GM23338 (cell line): ENCODE measurements at regions not wholly inside any gene's neighbourhood (a gene's known extent, or its start where the extent isn't known, plus 50 kb on each side); places are given as distances from the start of the nearest gene placed in this dataset.

Source experiments
- ATAC-seq: fragments of 200-7000 bp; cut with Tn5 transposase; 3 replicates; pipeline ENCODE4 v1.9.1; 2020
- DNase-seq: peaks from one replicate; pipeline ENCODE4 v3.0.0-alpha.2; 2015; ENCODE audit warnings: low spot score
- H2AFZ ChIP-seq: fragments of 200-600 bp; sonication (generic); 2 replicates; pipeline ENCODE4 v1.8.0; 2016; ENCODE audit warnings: antibody characterized with exemption, mild to moderate bottlenecking, moderate library complexity
- H3F3A ChIP-seq: fragments of 200-600 bp; sonication (generic); replicated peaks from 2 replicates; pipeline ENCODE4 v1.8.0; 2017; ENCODE audit warnings: antibody characterized with exemption, mixed run types, low read depth
- H3K27ac ChIP-seq: fragments of 200-600 bp; sonication (generic); 2 replicates; pipeline ENCODE4 v1.6.1; 2016; ENCODE audit warnings: low read depth
- H3K27me3 ChIP-seq: fragments of 200-600 bp; sonication (generic); 2 replicates; pipeline ENCODE4 v1.8.0; 2016; ENCODE audit warnings: mild to moderate bottlenecking, mixed run types, moderate library complexity; ENCODE audit not compliant: insufficient read depth
- H3K36me3 ChIP-seq: fragments of 200-600 bp; sonication (generic); 2 replicates; pipeline ENCODE4 v1.8.0; 2016; ENCODE audit warnings: mild to moderate bottlenecking; ENCODE audit not compliant: insufficient read depth
- H3K4me1 ChIP-seq: fragments of 200-600 bp; sonication (generic); 2 replicates; pipeline ENCODE4 v1.8.0; 2016; ENCODE audit warnings: mild to moderate bottlenecking, moderate library complexity; ENCODE audit not compliant: insufficient read depth
- H3K4me2 ChIP-seq: fragments of 200-600 bp; sonication (generic); 2 replicates; pipeline ENCODE4 v1.7.1; 2017; ENCODE audit warnings: mixed run types
- H3K4me3 ChIP-seq: fragments of 200-600 bp; sonication (generic); 2 replicates; pipeline ENCODE4 v1.6.1; 2016; ENCODE audit warnings: mixed run types
- H3K79me2 ChIP-seq: fragments of 200-600 bp; sonication (generic); replicated peaks from 2 replicates; pipeline ENCODE4 v1.8.0; 2017; ENCODE audit warnings: mild to moderate bottlenecking; ENCODE audit not compliant: insufficient read depth
- H3K9me2 ChIP-seq: fragments of 200-600 bp; sonication (generic); 2 replicates; pipeline ENCODE4 v1.8.0; 2017; ENCODE audit not compliant: insufficient read depth
- H4K20me1 ChIP-seq: fragments of 200-600 bp; sonication (generic); replicated peaks from 2 replicates; pipeline ENCODE4 v1.8.0; 2017; ENCODE audit warnings: mild to moderate bottlenecking; ENCODE audit not compliant: insufficient read depth
- H3K27ac Mint-ChIP-seq: 2 replicates; pipeline ENCODE4 v1.8.0; 2020; ENCODE audit warnings: inconsistent platforms, mild to moderate bottlenecking, moderate library complexity, mixed read lengths
- H3K27me3 Mint-ChIP-seq: 3 replicates; pipeline ENCODE4 v1.8.0; 2022; ENCODE audit warnings: low read depth, mild to moderate bottlenecking, moderate library complexity, mixed read lengths, inconsistent platforms; ENCODE audit not compliant: insufficient read depth, poor library complexity
- H3K36me3 Mint-ChIP-seq: 3 replicates; pipeline ENCODE4 v1.8.0; 2021; ENCODE audit warnings: low read depth, mild to moderate bottlenecking, inconsistent platforms, moderate library complexity, mixed read lengths
- H3K4me1 Mint-ChIP-seq: 3 replicates; pipeline ENCODE4 v1.8.0; 2020; ENCODE audit warnings: mild to moderate bottlenecking, inconsistent platforms, mixed read lengths
- H3K4me3 Mint-ChIP-seq: 3 replicates; pipeline ENCODE4 v1.8.0; 2021; ENCODE audit warnings: moderate library complexity, mild to moderate bottlenecking, inconsistent platforms, mixed read lengths
- H3K9me3 Mint-ChIP-seq: 3 replicates; pipeline ENCODE4 v1.8.0; 2020; ENCODE audit warnings: moderate library complexity, mild to moderate bottlenecking, inconsistent platforms, mixed read lengths
- CREB1 ChIP-seq: fragments of 250-450 bp; sonication (Bioruptor Pico); IDR thresholded peaks from 2 replicates; pipeline ENCODE4 v1.5.0; 2020; ENCODE audit warnings: low read depth, mild to moderate bottlenecking, moderate library complexity
- EZH2 ChIP-seq: fragments of 200-600 bp; sonication (generic); IDR thresholded peaks from one replicate; pipeline ENCODE4 v1.8.0; 2017; ENCODE audit warnings: antibody characterized with exemption, mild to moderate bottlenecking, low read depth; ENCODE audit not compliant: unreplicated experiment
- JUNB ChIP-seq: IDR thresholded peaks from one replicate; pipeline ENCODE4 v1.6.1; 2016; ENCODE audit warnings: antibody characterized with exemption; ENCODE audit not compliant: unreplicated experiment
- NANOG ChIP-seq: IDR thresholded peaks from 2 replicates; pipeline ENCODE4 v1.6.1; 2016; ENCODE audit warnings: antibody characterized with exemption, borderline replicate concordance
- POLR2AphosphoS5 ChIP-seq: IDR thresholded peaks from 2 replicates; pipeline ENCODE4 v1.6.1; 2016; ENCODE audit warnings: antibody characterized with exemption, low read depth
- REST ChIP-seq: IDR thresholded peaks from one replicate; pipeline ENCODE4 v1.6.1; 2018; ENCODE audit warnings: antibody characterized with exemption; ENCODE audit not compliant: unreplicated experiment
- ZNF331 ChIP-seq: fragments of 250-450 bp; sonication (Bioruptor Pico); IDR thresholded peaks from 2 replicates; pipeline ENCODE4 v1.5.0; 2020; ENCODE audit warnings: low read depth, mild to moderate bottlenecking, moderate library complexity
- ZNF462 ChIP-seq: fragments of 250-450 bp; sonication (Bioruptor Pico); IDR thresholded peaks from 2 replicates; pipeline ENCODE4 v1.5.0; 2020; ENCODE audit warnings: mild to moderate bottlenecking, moderate library complexity

GRCh38 chr4:24298911-24299310 lies 285.4 kb downstream of the DHX15 start:
- Histone ChIP-seq H3K36me3 (no peaks in the 10 kb centered on the region), H3K27me3 (no peaks in the 10 kb centered on the region), H4K20me1 (no peaks in the 10 kb centered on the region), H3K9me2 (peaks cover 3% of the 10 kb centered on the region; the same call in 1 of the 2 replicates), H3K79me2 (no peaks in the 10 kb centered on the region), H2AFZ (no peak overlapping the region), H3F3A (no peaks in the 10 kb centered on the region), H3K4me1 (0 out of 2 replicates have a peak, but pooled peaks cover 4% of the 10 kb centered on the region), H3K27ac (no peak overlapping the region), H3K4me3 (no peak overlapping the region), H3K4me2 (no peak overlapping the region)
- H3K4me1 Mint-ChIP-seq = no peaks in the 10 kb centered on the region; the same call in 2 of the 3 replicates
- ATAC-seq (no peak), DNase-seq (no peak)
- no peaks in the 10 kb centered on the region for H3K27me3 Mint-ChIP-seq
- no peak overlapping the region for H3K27ac Mint-ChIP-seq
- H3K4me3 Mint-ChIP-seq = no peak overlapping the region
- no peaks in the 10 kb centered on the region for H3K36me3 Mint-ChIP-seq
- no peaks in the 10 kb centered on the region for H3K9me3 Mint-ChIP-seq
- no peak for TF ChIP-seq POLR2AphosphoS5
- no peak for TF ChIP-seq EZH2
- no peak for TF ChIP-seq CREB1 (CRISPR knock-in tag)
- TF ChIP-seq ZNF331 = no peak

GRCh38 chr4:24287096-24287495 lies 297.3 kb downstream of the DHX15 start:
- Histone ChIP-seq H3F3A (no peaks in the 10 kb centered on the region), H3K4me2 (no peak overlapping the region), H3K9me2 (0 out of 2 replicates have a peak, but pooled peaks cover 4% of the 10 kb centered on the region), H3K4me1 (no peaks in the 10 kb centered on the region), H4K20me1 (no peaks in the 10 kb centered on the region), H3K36me3 (no peaks in the 10 kb centered on the region), H2AFZ (no peak overlapping the region), H3K79me2 (no peaks in the 10 kb centered on the region), H3K27ac (no peak overlapping the region), H3K4me3 (no peak overlapping the region), H3K27me3 (no peaks in the 10 kb centered on the region)
- H3K27ac Mint-ChIP-seq = no peak overlapping the region
- TF ChIP-seq ZNF331 = no peak
- no peak for TF ChIP-seq JUNB
- H3K9me3 Mint-ChIP-seq = no peaks in the 10 kb centered on the region
- H3K4me1 Mint-ChIP-seq = no peaks in the 10 kb centered on the region; the same call in 2 of the 3 replicates
- peaks cover 1% of the 10 kb centered on the region for H3K27me3 Mint-ChIP-seq
- no peak for ATAC-seq
- no peak for DNase-seq
- no peak overlapping the region for H3K4me3 Mint-ChIP-seq
- no peaks in the 10 kb centered on the region; the same call in 2 of the 3 replicates for H3K36me3 Mint-ChIP-seq

- no peak overlapping the region for H3K27ac ChIP-seq
- H3K4me1 Mint-ChIP-seq = no peaks in the 10 kb centered on the region
- no peaks in the 10 kb centered on the region for H3K36me3 Mint-ChIP-seq
- H4K20me1 ChIP-seq = no peaks in the 10 kb centered on the region
- no peak overlapping the region for H2AFZ ChIP-seq
- ATAC-seq (no peak), DNase-seq (no peak)
- H3K4me3 Mint-ChIP-seq = no peak overlapping the region
- H3K9me3 Mint-ChIP-seq = no peaks in the 10 kb centered on the region
- peaks cover 1% of the 10 kb centered on the region for H3K27me3 Mint-ChIP-seq
- H3K4me2 ChIP-seq = no peak overlapping the region
- H3K9me2 ChIP-seq = 0 out of 2 replicates have a peak, but pooled peaks cover 4% of the 10 kb centered on the region
- no peaks in the 10 kb centered on the region for H3K79me2 ChIP-seq
- no peaks in the 10 kb centered on the region for H3K36me3 ChIP-seq
- no peaks in the 10 kb centered on the region for H3K27me3 ChIP-seq
- H3K27ac Mint-ChIP-seq = no peak overlapping the region
- H3F3A ChIP-seq = no peaks in the 10 kb centered on the region
- no peak overlapping the region for H3K4me3 ChIP-seq
- 0 out of 2 replicates have a peak, but pooled peaks cover under 1% of the 10 kb centered on the region for H3K4me1 ChIP-seq
- TF ChIP-seq NANOG (no peak), ZNF462 (CRISPR knock-in tag) (no peak), CREB1 (CRISPR knock-in tag) (no peak), REST (no peak), POLR2AphosphoS5 (no peak)
These were observed 298.6 kb downstream of the DHX15 start for GRCh38 chr4:24285759-24286158.
